ENCODE measurements at regions not wholly inside any gene's neighbourhood (a gene's known extent, or its start where the extent isn't known, plus 50 kb on each side); places are given as distances from the start of the nearest gene placed in this dataset.
"Not testable (repeated sequence)": the region's sequence is repeated elsewhere in the genome, so short reads cannot be mapped to it uniquely, and the experiment has no call there.

GRCh38 chr21:31785237-31786163 is 53.6 kb upstream of the SCAF4 start:
- not testable (repeated sequence) for H3K9me3 ChIP-seq (ENCODE audit: low read length); H3K9ac ChIP-seq (ENCODE audit: low read length); H3K79me2 ChIP-seq (ENCODE audit: low read length); H2AFZ ChIP-seq (ENCODE audit: low read length); H3K36me3 ChIP-seq (ENCODE audit: low read depth, low read length); H4K20me1 ChIP-seq (ENCODE audit: low read length); H3F3A ChIP-seq (ENCODE audit: low read length, unreplicated experiment); H3K27ac ChIP-seq (ENCODE audit: low read length); H3K9me2 ChIP-seq (replicated peaks; ENCODE audit: low read length); BruUV-seq (replicated peaks); H3K27me3 ChIP-seq (ENCODE audit: low read length); H3K4me2 ChIP-seq (ENCODE audit: low read length); H3K4me1 ChIP-seq (ENCODE audit: insufficient read depth, low read length); H3K4me3 ChIP-seq (ENCODE audit: low read length)
- ATAC-seq = peak; percentile 71; the same call in 1 of the 2 replicates
- intact Hi-C loops (cut with micrococcal nuclease) = loop anchor here (1.0 to 10.0 kb wide), 2 partner anchors 473 to 819 kb away; no protein-coding TSS in a partner anchor
- DNase-seq = peak; percentile 71
- TF ChIP-seq, protein P1, sequence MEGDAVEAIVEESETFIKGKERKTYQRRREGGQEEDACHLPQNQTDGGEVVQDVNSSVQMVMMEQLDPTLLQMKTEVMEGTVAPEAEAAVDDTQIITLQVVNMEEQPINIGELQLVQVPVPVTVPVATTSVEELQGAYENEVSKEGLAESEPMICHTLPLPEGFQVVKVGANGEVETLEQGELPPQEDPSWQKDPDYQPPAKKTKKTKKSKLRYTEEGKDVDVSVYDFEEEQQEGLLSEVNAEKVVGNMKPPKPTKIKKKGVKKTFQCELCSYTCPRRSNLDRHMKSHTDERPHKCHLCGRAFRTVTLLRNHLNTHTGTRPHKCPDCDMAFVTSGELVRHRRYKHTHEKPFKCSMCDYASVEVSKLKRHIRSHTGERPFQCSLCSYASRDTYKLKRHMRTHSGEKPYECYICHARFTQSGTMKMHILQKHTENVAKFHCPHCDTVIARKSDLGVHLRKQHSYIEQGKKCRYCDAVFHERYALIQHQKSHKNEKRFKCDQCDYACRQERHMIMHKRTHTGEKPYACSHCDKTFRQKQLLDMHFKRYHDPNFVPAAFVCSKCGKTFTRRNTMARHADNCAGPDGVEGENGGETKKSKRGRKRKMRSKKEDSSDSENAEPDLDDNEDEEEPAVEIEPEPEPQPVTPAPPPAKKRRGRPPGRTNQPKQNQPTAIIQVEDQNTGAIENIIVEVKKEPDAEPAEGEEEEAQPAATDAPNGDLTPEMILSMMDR (conservative IDR thresholded peaks at IDR 0.05; ENCODE audit: low read depth, low read length) = peak; percentile 87
- POLR2A ChIA-PET (ENCODE audit: unreplicated experiment) = interaction anchor here (0.6 kb wide), 1 partner anchor 524 kb away, joined by 3 read pairs; no protein-coding TSS in a partner anchor
- CTCF ChIA-PET = interaction anchor here (0.5 to 0.6 kb wide), 3 partner anchors 105 to 816 kb away, joined by 3 to 5 read pairs (median 3); no protein-coding TSS in a partner anchor

DNA sequence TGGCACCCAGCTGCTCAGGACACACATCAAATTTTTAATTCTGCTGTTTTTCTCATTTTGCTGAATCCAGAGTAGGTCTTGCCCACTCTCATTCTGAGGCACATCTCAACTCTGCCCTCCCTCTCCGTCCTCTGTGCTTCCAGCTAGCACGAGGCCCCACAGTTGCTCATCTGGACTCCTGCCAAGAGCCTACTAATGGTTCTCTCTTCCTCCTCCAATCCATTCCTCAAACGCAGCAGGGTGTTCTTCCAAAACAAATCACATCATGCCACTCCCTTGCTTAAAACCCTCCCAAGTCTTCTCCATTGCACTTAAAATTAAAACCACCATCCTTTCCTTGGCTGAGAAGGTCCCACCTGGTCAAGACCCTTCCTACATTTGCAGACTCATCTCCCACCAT is 49.8 kb upstream of the SCAF4 start:
- DNase-seq (peak; percentile 20), ATAC-seq (no peak)
- no peaks in the 10 kb centered on the region for H3K9me3 ChIP-seq (ENCODE audit: low read length)
- no TSS peak for BruUV-seq (replicated peaks)
- ChIA-PET CTCF (interaction anchor here (1.9 kb wide), 1 partner anchor 476 kb away, joined by 7 read pairs; no protein-coding TSS in a partner anchor), POLR2A (ENCODE audit: unreplicated experiment) (no interaction called here)
- no peak overlapping the region for H3K4me3 ChIP-seq (ENCODE audit: low read length)
- H3K4me2 ChIP-seq (ENCODE audit: low read length) = no peak overlapping the region
- no peaks in the 10 kb centered on the region for H3K9me2 ChIP-seq (replicated peaks; ENCODE audit: low read length)
- H3K9ac ChIP-seq (ENCODE audit: low read length) = no peak overlapping the region
- no peaks in the 10 kb centered on the region for H3K79me2 ChIP-seq (ENCODE audit: low read length)
- H3K4me1 ChIP-seq (ENCODE audit: insufficient read depth, low read length) = no peaks in the 10 kb centered on the region
- no peaks in the 10 kb centered on the region for H3K36me3 ChIP-seq (ENCODE audit: low read depth, low read length)
- no peak overlapping the region for H2AFZ ChIP-seq (ENCODE audit: low read length)
- H4K20me1 ChIP-seq (ENCODE audit: low read length) = no peaks in the 10 kb centered on the region
- TF ChIP-seq, protein P1 (conservative IDR thresholded peaks at IDR 0.05; ENCODE audit: low read depth, low read length) = no peak
- TF ChIP-seq EZH2phosphoT487 (IDR thresholded peaks at IDR 0.05; ENCODE audit: borderline replicate concordance, low read length) = no peak
- no peak for TF ChIP-seq EZH2 (IDR thresholded peaks at IDR 0.05; ENCODE audit: low read length, unreplicated experiment)
- H3K27me3 ChIP-seq (ENCODE audit: low read length) = no peaks in the 10 kb centered on the region
- H3K27ac ChIP-seq (ENCODE audit: low read length) = no peak overlapping the region
- H3F3A ChIP-seq (ENCODE audit: low read length, unreplicated experiment) = no peaks in the 10 kb centered on the region
- intact Hi-C loops (cut with micrococcal nuclease) = loop anchor here (1.0 to 10.0 kb wide), 2 partner anchors 477 to 823 kb away; no protein-coding TSS in a partner anchor

Data from PC-3 (cell line).